VCaP (cell line): ENCODE measurements at regions not wholly inside any gene's neighbourhood (a gene's known extent, or its start where the extent isn't known, plus 50 kb on each side); places are given as distances from the start of the nearest gene placed in this dataset.

Experiments used
- H3K27ac ChIP-seq: fragments of 450-650 bp; 2 replicates; pipeline ENCODE4 v1.5.1; 2017
- TF ChIP-seq, protein P1 (sequence below): fragments of 450-650 bp; conservative IDR thresholded peaks from 2 replicates; pipeline ENCODE4 v1.5.1; 2017; ENCODE audit warnings: mild to moderate bottlenecking, moderate library complexity

DNA sequence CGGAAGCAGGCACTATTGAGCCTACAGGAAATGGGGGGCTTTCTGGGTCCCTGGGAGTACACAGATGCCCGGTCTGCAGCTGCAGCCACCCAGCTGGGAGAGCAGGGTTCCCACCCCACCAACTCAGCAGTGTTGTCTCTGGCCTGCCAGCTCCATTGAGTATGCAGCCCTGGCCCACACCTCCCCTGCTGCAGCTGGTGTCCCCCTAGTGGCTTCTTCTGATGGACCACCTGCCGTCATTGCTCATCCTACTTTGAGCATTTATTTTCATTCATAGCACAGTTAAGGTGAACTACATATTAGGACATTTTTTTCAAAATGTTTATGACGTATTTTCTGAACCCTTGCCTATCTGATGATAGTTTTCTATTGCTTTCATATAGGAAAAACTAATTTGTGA lies 189.8 kb upstream of the LYPLAL1 start:
- TF ChIP-seq, protein P1, sequence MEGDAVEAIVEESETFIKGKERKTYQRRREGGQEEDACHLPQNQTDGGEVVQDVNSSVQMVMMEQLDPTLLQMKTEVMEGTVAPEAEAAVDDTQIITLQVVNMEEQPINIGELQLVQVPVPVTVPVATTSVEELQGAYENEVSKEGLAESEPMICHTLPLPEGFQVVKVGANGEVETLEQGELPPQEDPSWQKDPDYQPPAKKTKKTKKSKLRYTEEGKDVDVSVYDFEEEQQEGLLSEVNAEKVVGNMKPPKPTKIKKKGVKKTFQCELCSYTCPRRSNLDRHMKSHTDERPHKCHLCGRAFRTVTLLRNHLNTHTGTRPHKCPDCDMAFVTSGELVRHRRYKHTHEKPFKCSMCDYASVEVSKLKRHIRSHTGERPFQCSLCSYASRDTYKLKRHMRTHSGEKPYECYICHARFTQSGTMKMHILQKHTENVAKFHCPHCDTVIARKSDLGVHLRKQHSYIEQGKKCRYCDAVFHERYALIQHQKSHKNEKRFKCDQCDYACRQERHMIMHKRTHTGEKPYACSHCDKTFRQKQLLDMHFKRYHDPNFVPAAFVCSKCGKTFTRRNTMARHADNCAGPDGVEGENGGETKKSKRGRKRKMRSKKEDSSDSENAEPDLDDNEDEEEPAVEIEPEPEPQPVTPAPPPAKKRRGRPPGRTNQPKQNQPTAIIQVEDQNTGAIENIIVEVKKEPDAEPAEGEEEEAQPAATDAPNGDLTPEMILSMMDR = peak; percentile 19; the same call in 1 of the 2 replicates

DNA sequence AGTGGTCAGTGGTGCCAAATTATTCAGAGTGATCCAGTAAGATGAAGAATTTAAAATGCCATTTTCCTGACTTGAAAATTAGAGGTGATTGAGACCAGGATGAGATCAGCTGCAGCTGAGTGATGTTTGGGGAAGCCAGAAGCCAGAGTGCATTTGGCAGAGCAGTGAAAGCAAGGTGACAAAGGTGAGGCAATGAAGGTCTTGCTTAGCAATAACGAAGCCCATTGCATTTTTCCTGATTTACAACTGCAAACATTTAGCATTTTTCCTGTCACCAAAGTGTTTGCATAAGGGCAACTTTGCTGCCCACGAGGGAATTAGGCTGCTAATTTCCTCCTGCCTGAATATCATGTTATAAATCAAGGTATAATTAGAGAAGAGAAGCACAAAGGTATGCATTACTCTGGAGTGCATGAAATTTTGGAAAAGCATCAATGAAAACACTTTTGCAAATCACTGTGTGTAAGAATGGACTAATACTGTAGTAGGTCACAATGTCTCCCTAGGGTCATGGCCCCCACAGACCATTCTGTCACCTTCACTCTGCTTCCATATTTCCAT lies 188.2 kb upstream of the LYPLAL1 start:
- no peak overlapping the region for H3K27ac ChIP-seq
- TF ChIP-seq, protein P1 = no peak

More for the DNA sequence above, 189.8 kb upstream of the LYPLAL1 start:
- H3K27ac ChIP-seq = no peak overlapping the region

DNA sequence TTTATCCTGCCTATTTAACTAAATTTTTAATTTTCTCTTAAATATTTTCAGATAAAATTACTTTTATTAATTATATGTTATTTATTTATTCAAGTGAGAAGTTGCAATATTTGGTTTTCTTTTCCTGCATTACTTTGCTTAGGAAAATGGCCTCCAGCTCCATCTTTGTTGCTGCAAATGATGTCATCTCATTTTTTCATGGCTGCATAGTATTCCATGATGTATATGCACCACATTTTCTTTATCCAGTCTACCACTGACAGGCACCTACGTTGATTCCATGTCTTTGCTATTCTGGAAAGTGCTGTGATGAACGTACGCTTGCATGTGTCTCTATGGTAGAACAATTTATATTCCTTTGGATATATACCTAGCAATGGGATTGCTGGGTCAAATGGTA lies 186.9 kb upstream of the LYPLAL1 start:
- TF ChIP-seq, protein P1 = no peak
- no peak overlapping the region for H3K27ac ChIP-seq

DNA sequence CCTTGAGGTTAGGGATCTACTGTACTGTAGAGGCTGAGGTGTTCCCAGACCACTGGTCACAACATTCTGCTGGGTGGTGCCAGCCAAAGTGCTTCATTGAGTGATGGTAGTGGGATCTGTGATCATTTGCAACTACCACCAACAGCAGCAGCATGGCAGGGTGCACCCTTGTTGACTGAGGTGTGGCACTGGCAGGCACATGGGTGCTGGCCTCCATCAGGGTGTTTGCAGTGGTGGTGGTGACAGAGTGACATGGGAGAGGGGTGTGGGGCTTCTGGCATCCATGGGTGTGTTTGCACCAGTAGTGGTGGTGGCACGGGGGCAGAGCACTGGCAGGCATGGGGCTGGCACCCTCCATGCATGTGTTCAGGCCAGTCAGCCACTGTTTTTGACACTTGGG lies 183.7 kb upstream of the LYPLAL1 start:
- H3K27ac ChIP-seq = no peak overlapping the region

DNA sequence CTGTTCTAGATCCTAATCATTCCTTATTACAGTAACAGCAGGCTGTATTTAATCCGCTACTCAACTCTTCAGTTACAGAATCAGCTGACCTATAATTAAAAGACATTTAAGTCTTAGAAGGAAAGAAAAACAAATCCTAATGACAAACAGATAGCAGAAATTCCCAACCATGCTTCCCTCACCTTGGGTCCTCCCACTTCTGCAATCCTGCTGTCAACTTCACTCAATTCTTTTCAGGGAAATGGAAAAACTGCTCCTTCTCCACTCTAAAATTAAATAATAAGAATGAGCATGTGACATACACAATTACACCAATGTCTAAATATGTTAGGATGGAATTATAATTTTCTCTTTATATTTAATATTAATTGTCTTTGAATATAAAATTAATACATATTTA lies 182.6 kb upstream of the LYPLAL1 start:
- TF ChIP-seq, protein P1 = no peak
- H3K27ac ChIP-seq = no peak overlapping the region

More for the DNA sequence above, 183.7 kb upstream of the LYPLAL1 start:
- TF ChIP-seq, protein P1 = no peak

DNA sequence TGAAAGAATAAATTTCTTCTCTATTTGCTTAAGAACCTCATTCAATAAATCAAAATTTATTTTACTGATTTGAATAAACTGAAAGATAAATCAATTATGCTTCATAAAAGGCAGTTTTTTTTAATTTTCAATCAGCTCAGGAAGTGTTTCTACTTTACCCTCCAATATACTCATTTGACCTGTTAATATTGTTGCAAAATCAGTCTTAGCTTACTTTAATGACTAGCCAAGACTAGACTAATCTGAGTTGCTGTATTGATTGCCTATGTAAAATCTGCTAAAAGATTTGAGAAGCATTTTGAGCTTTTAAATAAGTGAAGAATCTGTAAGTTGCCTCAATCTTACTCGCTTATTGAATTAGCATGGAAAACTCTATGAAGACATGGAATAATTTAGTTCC lies 179.1 kb upstream of the LYPLAL1 start:
- no peak overlapping the region for H3K27ac ChIP-seq
- TF ChIP-seq, protein P1 = no peak

DNA sequence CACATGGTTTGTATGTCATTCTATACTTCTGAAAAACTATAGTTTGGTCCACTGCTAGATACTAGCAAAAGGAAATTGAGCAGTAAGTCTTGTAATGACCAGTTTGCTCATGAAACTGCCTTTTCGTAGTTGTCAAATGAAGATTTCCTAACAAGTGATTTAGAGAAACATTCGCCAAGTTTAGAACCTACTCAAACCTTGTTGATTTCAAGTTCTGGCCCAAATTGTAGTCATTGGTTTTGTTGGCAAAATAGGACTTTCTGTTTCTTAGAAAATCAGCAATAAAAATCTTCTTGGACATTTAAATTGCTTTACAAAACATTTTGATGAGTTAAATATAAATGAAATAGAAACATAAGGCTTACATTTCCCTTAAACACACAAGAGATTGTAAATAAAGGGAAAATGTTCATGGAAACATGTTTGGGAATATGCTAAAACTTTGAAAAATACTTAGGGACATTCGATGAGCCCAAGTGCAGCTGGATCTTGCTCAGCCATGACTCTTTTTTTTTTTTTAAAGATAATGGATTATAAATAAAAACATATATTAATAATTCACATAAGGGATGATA lies 178.5 kb upstream of the LYPLAL1 start:
- TF ChIP-seq, protein P1 = no peak
- H3K27ac ChIP-seq = no peak overlapping the region
